ENCODE measurements at regions not wholly inside any gene's neighbourhood (a gene's known extent, or its start where the extent isn't known, plus 50 kb on each side); places are given as distances from the start of the nearest gene placed in this dataset.
"Not testable (repeated sequence)": the region's sequence is repeated elsewhere in the genome, so short reads cannot be mapped to it uniquely, and the experiment has no call there.

DNA sequence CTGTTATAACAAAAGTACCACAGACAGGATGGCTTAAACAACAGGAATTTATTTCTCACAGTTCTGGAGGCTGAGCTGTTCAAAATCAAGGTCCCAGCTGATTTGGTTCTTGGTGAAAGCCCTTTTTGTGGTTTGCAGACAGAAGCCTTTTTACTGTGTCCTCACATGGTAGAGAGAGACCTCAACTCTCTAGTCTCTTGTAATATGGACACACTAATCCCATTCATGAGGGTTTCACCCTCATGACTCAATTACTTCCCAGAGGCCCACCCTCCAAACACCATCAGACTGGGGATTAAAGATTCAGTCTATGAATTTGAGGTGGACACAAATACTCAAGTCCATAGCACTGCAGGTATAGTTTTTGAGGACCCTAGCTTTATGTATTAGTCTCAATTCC is 97.3 kb upstream of the WIPF3 start:
- not testable (repeated sequence) for DNase-seq

DNA sequence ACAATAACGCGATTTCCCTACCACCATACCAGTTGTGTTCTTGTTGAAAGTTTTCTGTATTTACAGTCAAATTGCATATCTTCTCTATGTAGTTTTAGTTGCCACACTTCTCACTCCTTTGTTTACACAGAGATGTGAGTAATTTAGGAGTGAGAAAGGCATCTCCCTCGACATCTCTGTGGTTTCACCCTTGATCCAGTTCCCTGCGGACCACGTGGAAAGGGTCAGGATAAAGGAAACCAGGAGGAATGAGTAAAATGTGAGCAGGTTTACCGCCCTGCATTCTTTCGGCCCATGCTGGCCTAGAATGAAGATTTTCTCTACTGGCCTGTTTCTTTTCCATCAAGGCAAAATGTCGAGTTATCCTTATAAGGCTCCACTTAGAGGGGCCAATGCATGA is 83.2 kb upstream of the WIPF3 start:
- not testable (repeated sequence) for DNase-seq

DNA sequence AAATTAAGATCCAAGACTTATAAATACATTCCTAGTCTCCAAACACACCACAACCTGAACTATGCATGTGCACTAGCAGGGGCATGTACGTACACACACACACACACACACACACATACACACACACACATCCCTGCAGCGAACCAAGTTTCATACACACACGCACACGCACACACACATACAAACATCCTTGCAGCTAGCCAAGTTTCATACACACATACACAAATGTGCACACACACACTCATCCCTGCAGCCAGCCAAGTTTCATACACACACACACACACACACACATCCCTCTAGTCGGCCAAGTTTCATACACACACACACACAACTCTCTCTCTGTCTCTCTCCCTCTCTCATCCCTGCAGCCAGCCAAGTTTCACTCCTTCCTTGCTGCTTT is 82.7 kb upstream of the WIPF3 start:
- no peak for DNase-seq

DNA sequence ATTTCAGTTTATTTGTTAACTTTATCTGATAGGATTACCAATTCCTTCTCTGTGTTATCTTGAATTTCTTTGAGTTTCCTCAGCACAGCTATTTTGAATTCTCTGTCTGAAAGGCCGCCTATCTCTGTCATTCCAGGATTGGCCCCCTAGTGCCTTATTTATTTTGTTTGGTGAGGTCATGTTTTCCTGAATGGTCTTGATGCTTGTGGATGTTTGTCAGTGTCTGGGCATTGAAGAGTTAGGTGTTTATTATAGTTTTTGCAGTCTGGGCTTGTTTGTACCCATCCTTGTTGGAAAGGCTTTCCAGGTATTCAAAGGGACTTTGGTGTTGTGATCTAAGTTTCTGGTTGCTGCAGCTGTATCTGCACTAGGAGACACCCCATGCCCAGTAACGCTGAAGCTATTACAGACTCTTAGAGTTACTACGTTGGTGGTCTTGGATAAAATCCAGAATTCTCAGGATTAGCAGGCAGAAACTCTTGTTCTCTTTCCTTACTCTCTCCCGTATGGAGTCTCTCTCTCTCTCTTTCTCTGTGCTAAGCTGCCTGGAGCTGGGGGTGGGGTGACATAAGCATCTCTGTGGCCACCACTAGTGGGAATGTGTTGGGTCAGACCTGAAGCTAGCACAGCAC is 76.7 kb upstream of the WIPF3 start:
- DNase-seq = not testable (repeated sequence)

DNA sequence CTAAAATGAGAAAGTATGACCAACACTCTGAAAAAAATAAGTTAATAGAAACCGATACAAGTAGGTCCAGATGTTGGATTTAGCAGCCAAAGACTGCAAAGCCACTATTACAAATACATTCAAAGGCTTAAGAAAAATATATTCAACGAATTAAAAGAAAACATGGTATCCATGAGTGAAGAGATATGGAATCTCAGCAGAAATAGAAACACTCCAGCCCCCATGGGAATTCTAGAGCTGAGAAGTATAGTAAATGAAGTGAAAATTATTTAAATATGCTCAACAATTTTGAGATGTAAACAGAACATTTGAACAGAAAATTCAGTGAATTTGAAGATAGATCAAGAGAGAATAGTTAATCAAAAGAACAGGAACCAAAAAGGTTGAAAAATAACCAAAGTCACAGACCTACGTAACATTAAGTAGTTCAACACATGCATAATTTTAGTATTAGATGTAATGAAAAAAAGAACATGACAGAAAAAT is 72.0 kb upstream of the WIPF3 start:
- no peak for DNase-seq

DNA sequence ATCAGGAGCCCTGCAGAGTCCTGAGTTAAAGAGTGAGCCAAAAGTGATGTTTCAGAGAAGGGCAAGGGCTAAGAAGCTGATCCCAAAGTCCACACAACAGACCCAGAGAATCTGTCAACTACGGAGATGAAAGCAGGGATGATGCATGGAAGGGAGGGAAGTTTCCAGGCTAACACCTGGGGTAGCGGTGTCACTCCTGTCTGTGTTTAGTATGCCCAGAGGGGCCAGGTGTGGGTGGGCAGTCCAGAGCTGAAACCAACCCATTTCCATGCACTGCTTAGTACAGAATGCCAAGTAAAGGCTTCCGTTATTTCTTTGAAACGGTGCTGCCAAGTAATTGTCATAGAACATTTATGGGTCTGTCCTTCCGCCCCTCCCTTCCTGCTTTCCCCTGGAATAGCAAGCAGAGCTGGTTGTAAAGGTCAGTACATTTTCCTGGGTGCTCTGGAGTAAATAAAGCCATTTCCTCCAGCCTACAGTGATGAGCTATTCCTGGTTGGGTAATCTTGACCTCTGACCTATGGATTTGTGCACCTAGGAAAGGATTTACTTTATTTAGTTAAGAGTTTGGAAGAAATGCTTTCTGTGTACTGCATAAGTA is 58.6 kb upstream of the WIPF3 start:
- not testable (repeated sequence) for DNase-seq

DNA sequence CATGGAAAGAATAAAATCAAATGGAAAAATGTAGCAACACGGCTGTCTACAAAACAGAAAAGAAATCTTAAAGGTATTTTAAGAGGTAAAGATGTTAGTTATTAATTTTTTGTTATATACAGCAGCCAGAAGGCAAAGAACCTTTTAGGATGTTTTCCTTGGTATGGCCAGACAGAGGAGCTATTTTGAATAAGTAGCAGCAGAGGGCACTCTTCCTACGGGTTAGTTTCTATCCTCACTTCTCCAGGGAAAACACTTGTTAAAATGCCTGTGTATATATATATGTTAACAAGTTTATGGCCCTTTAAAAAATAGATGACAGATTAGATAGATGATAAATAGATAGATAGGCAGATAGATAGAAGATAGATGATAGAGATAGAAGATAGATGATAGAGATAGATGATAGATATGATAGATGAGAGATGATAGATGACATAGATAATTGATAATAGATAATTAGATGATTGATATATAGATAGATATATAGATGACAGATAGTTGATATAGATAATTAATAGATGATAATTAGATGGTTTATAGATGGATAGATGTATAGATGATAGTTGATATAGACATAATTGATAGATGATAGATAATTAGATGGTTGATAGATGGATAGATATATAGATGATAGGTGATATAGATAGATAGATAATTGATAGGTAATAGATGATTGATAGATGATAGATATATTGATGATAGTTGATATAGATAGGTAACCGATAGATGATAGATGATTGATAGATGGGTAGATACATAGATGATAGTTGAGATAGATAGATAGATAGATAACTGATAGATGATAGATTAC is 57.8 kb upstream of the WIPF3 start:
- no peak for DNase-seq

DNA sequence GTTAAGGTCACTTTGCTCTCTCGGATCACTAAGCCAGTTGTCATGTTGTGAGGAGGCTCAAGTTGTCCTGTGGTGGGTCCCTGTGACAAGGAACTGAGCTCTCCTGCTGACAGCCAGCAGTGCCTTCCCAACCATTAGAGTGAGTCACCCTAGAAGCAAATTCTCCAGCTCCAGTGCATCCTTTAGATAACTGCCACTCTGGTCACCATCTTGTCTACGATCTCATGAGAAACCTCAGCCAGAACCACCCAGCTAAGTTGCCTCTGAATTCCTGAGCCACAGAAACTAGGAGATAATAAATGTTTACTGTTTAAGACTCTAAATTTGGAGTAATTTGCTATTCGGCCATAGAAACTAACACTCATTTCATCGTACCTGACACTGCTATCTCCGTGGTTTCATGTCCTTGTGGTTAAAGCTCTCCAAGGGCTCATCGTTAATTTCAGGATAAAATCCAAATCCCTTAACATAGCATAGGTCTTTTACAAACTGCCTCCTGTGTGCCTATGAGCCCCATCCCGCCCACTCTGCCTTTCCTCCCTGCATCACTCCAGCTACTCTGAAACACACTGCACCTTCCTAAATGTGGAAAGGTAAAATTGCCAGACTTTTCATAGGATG is 56.5 kb upstream of the WIPF3 start:
- DNase-seq = no peak

DNA sequence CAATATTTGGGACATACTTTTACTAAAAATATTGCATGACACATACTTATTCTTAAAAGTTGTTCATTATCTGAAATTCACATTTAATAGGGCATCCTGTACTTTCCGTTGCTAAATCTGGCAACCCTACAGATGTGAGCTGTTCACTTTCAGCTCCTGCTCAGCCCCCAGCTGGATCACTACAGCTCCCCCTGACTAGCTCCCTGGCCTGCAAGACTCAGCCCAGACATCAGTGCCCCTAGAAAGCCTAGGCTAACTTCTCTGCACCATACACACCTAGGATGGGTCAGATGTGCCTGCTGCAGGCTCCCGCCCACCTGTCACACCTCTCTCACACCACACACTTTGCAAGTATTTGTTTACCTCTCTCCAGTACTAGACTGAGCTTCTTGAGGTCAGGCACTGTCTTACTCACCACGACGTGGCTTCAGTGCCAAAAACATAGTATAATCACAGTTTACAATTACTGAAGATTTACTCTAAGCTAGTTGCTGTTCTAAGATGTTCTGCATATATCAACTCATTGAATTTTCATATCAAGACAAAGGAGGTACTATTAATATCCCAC is 55.9 kb upstream of the WIPF3 start:
- not testable (repeated sequence) for DNase-seq

DNA sequence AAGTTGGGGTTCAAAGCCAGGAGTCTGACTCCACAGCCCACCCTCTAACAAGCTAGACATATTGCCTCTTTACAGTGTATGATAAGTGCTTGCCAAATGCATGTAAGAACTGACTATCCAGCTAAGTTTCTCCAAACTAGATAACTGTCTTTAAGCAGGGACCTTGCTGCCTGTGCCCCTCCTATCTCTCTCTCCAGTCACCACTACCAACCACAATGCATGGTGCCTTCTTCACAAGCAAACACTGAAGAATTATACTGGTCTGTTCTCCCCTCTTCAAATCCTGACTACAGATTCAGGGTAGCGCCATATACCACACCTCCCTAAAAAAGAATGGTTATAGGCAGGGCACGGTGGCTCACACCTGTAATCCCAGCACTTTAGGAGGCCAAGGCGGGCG is 55.3 kb upstream of the WIPF3 start:
- DNase-seq = not testable (repeated sequence)

DNA sequence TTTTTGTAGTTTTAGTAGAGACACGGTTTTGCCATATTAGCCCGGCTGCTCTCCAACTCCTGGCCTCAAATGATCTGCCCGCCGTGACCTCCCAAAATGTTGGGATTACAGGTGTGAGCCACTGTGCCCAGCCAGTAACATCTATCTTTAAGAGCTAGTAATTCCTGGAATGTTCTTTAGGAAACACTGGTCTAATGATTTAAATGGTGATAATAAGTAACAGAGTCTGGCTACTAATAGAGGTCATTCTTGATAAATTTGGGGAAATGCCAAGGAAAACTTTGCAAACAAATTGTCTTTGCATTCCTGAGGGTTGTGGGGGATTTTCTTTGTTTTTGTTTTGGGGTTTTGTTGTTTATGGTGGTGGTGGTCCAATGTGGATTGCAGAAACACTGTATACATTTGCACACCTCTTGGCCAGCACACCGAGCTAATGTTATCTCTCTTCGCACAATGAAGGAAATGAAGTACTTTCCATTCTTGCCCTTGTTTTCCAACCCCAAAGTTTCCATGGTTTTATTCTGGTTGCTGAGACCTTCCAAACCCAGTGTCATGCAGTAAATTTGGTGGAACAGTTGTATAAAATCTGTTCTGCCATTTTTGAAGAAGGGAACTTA is 51.3 kb upstream of the WIPF3 start:
- no peak for DNase-seq
